Bronchial epithelial cell (primary cell): ENCODE measurements at regions not wholly inside any gene's neighbourhood (a gene's known extent, or its start where the extent isn't known, plus 50 kb on each side); places are given as distances from the start of the nearest gene placed in this dataset.

Experiments used
- DNase-seq: peaks from one replicate; pipeline ENCODE4 v3.0.0-alpha.2; 2010; ENCODE audit warnings: low read depth
- FAIRE-seq: peaks from 2 replicates; lab custom pipeline; 2011; peaks lifted over from hg19 to GRCh38; lab: Jason Lieb, UNC
- H3K27me3 ChIP-seq: 2 replicates; pipeline ENCODE4 v1.5.1; 2011; ENCODE audit warnings: low read length; ENCODE audit not compliant: control insufficient read depth, insufficient read depth
- H3K36me3 ChIP-seq: 2 replicates; pipeline ENCODE4 v1.5.1; 2011; ENCODE audit warnings: low read length; ENCODE audit not compliant: control insufficient read depth, insufficient read depth
- H3K4me3 ChIP-seq: 2 replicates; pipeline ENCODE4 v1.5.1; 2011; ENCODE audit warnings: mild to moderate bottlenecking, low read depth, low read length, control low read depth
- TF ChIP-seq, protein P1 (sequence below): IDR thresholded peaks from 2 replicates; pipeline ENCODE4 v1.5.1; 2011; ENCODE audit warnings: mild to moderate bottlenecking, moderate library complexity, low read length, control low read depth, inconsistent platforms; ENCODE audit not compliant: insufficient read depth, severe bottlenecking

DNA sequence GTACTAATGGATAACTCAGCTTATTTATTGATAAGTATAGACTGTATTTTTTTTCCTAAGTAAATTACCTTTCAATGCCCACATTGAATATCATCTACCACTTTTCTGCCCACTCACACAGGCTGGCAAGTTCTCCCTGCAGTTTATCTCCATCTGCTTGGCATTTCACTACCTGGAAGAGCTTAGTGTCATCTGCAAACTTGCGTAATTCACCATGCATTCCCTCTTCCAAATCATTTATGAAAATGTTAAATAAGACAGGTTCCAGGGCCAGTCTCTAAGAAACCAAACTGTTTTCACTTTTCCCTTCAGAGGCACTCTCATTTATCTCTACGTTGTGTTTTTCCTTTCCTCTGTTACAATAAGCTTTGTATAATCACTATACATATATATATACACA is 1076.6 kb downstream of the IGSF11 start:
- Histone ChIP-seq H3K36me3 (no peaks in the 10 kb centered on the region), H3K4me3 (no peak overlapping the region), H3K27me3 (no peaks in the 10 kb centered on the region)
- TF ChIP-seq, protein P1, sequence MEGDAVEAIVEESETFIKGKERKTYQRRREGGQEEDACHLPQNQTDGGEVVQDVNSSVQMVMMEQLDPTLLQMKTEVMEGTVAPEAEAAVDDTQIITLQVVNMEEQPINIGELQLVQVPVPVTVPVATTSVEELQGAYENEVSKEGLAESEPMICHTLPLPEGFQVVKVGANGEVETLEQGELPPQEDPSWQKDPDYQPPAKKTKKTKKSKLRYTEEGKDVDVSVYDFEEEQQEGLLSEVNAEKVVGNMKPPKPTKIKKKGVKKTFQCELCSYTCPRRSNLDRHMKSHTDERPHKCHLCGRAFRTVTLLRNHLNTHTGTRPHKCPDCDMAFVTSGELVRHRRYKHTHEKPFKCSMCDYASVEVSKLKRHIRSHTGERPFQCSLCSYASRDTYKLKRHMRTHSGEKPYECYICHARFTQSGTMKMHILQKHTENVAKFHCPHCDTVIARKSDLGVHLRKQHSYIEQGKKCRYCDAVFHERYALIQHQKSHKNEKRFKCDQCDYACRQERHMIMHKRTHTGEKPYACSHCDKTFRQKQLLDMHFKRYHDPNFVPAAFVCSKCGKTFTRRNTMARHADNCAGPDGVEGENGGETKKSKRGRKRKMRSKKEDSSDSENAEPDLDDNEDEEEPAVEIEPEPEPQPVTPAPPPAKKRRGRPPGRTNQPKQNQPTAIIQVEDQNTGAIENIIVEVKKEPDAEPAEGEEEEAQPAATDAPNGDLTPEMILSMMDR: no peak
- DNase-seq: no peak
- FAIRE-seq: no peak

GRCh38 chr3:117962750-117963149 is 1071.9 kb downstream of the IGSF11 start:
- Histone ChIP-seq H3K27me3 (no peaks in the 10 kb centered on the region), H3K4me3 (no peak overlapping the region), H3K36me3 (no peaks in the 10 kb centered on the region)
- no peak for DNase-seq
- TF ChIP-seq, protein P1: no peak
- FAIRE-seq: no peak

GRCh38 chr3:117963858-117964257 is 1070.8 kb downstream of the IGSF11 start:
- FAIRE-seq (no peak), DNase-seq (no peak)
- no peaks in the 10 kb centered on the region for H3K27me3 ChIP-seq
- no peaks in the 10 kb centered on the region for H3K36me3 ChIP-seq
- TF ChIP-seq, protein P1: no peak
- no peak overlapping the region for H3K4me3 ChIP-seq

GRCh38 chr3:117964814-117965213 is 1069.8 kb downstream of the IGSF11 start:
- H3K4me3 ChIP-seq: no peak overlapping the region
- FAIRE-seq (no peak), DNase-seq (no peak)
- H3K27me3 ChIP-seq: no peaks in the 10 kb centered on the region
- H3K36me3 ChIP-seq: no peaks in the 10 kb centered on the region
- TF ChIP-seq, protein P1: no peak

- TF ChIP-seq, protein P1: no peak
- FAIRE-seq (no peak), DNase-seq (no peak)
- Histone ChIP-seq H3K36me3 (no peaks in the 10 kb centered on the region), H3K4me3 (no peak overlapping the region), H3K27me3 (no peaks in the 10 kb centered on the region)
Measured at GRCh38 chr3:117977504-117978228, 1057.0 kb downstream of the IGSF11 start.

GRCh38 chr3:117979466-117979865 is 1055.2 kb downstream of the IGSF11 start:
- FAIRE-seq (no peak), DNase-seq (no peak)
- H3K4me3 ChIP-seq: no peak overlapping the region
- no peaks in the 10 kb centered on the region for H3K36me3 ChIP-seq
- no peaks in the 10 kb centered on the region for H3K27me3 ChIP-seq
- TF ChIP-seq, protein P1: no peak
